IMR-90 (cell line): ENCODE measurements at regions not wholly inside any gene's neighbourhood (a gene's known extent, or its start where the extent isn't known, plus 50 kb on each side); places are given as distances from the start of the nearest gene placed in this dataset.

Experiments
- ATAC-seq: fragments of 200-7000 bp; cut with Tn5 transposase; 2 replicates; pipeline ENCODE4 v1.9.1; 2020; ENCODE audit warnings: low read depth, mild to moderate bottlenecking, moderate library complexity
- BruUV-seq: library from RNA; stranded (reverse); fragments of 400-500 nt; replicated peaks from 2 replicates; lab custom pipeline; 2021; lab: Mats Ljungman, UMichigan
- CTCF ChIA-PET: fragments of 300-600 bp; formaldehyde crosslinking; extraction: SDS; loops from one replicate; lab custom pipeline; 2021; ENCODE audit warnings: antibody characterized with exemption; lab: Yijun Ruan, JAX
- POLR2A ChIA-PET: fragments of 300-600 bp; sonication (Branson Sonifier 250); formaldehyde crosslinking; loops from one replicate; lab custom pipeline; 2022; ENCODE audit warnings: antibody characterized with exemption; ENCODE audit not compliant: unreplicated experiment; lab: Charles Lee
- DNase-seq: peaks from one replicate; pipeline ENCODE4 v3.0.0; 2013
- H2AFZ ChIP-seq: replicated peaks from 2 replicates; pipeline ENCODE3; 2013; ENCODE audit warnings: low read length, mild to moderate bottlenecking; ENCODE audit not compliant: poor library complexity
- H2AK5ac ChIP-seq: 2 replicates; pipeline ENCODE4 v1.6.1; 2013; ENCODE audit warnings: low read depth, low read length, inconsistent platforms
- H2AK9ac ChIP-seq: replicated peaks from 2 replicates; pipeline ENCODE3; 2013; ENCODE audit warnings: mild to moderate bottlenecking, low read depth, low read length, moderate library complexity; ENCODE audit not compliant: poor library complexity
- H2BK120ac ChIP-seq: 2 replicates; pipeline ENCODE4 v1.6.1; 2013; ENCODE audit warnings: low read depth, low read length, inconsistent platforms
- H2BK15ac ChIP-seq: 3 replicates; pipeline ENCODE4 v1.6.1; 2013; ENCODE audit warnings: low read depth, low read length, inconsistent platforms
- H2BK20ac ChIP-seq: 2 replicates; pipeline ENCODE4 v1.6.1; 2013; ENCODE audit warnings: low read depth, mild to moderate bottlenecking, inconsistent platforms, low read length, moderate library complexity
- H2BK5ac ChIP-seq: 2 replicates; pipeline ENCODE4 v1.6.1; 2013; ENCODE audit warnings: mild to moderate bottlenecking, low read depth, low read length, inconsistent platforms; ENCODE audit not compliant: poor library complexity, severe bottlenecking
- H3K14ac ChIP-seq: replicated peaks from 2 replicates; pipeline ENCODE4 v1.6.1; 2013; ENCODE audit warnings: low read depth, low read length, inconsistent platforms
- H3K18ac ChIP-seq: 2 replicates; pipeline ENCODE4 v1.6.1; 2013; ENCODE audit warnings: low read depth, low read length, control low read depth
- H3K23ac ChIP-seq: 2 replicates; pipeline ENCODE4 v1.6.1; 2013; ENCODE audit warnings: low read depth, low read length, inconsistent platforms
- H3K27ac ChIP-seq: 2 replicates; pipeline ENCODE4 v1.5.1; 2013; ENCODE audit warnings: mild to moderate bottlenecking, control low read depth, low read length; ENCODE audit not compliant: insufficient read depth
- H3K27me3 ChIP-seq: 2 replicates; pipeline ENCODE4 v1.6.1; 2013; ENCODE audit warnings: low read length; ENCODE audit not compliant: control insufficient read depth, insufficient read depth
- H3K36me3 ChIP-seq: 2 replicates; pipeline ENCODE4 v1.6.1; 2013; ENCODE audit warnings: low read length, mixed read lengths; ENCODE audit not compliant: control insufficient read depth, insufficient read depth
- H3K4ac ChIP-seq: 2 replicates; pipeline ENCODE4 v1.6.1; 2013; ENCODE audit warnings: low read depth, low read length, inconsistent platforms
- H3K4me1 ChIP-seq: 2 replicates; pipeline ENCODE4 v1.6.1; 2013; ENCODE audit warnings: low read length, mixed read lengths; ENCODE audit not compliant: control insufficient read depth, insufficient read depth
- H3K4me2 ChIP-seq: 2 replicates; pipeline ENCODE4 v1.6.1; 2013; ENCODE audit warnings: low read depth, mild to moderate bottlenecking, control low read depth, low read length, moderate library complexity
- H3K4me3 ChIP-seq: 2 replicates; pipeline ENCODE4 v1.5.1; 2013; ENCODE audit warnings: low read depth, mild to moderate bottlenecking, control low read depth, low read length, moderate library complexity; ENCODE audit not compliant: insufficient read depth
- H3K56ac ChIP-seq: 2 replicates; pipeline ENCODE4 v1.6.1; 2013; ENCODE audit warnings: low read length, inconsistent platforms; ENCODE audit not compliant: insufficient read depth; ENCODE audit errors: extremely low read depth
- H3K79me1 ChIP-seq, 2 experiments: 2 replicates each; pipeline ENCODE4 v1.6.1; 2013; ENCODE audit warnings: low read length in 2 of 2, inconsistent platforms in 1 of 2, low read depth in 1 of 2
- H3K9ac ChIP-seq: 2 replicates; pipeline ENCODE4 v1.6.1; 2013; ENCODE audit warnings: low read depth, low read length, control low read depth
- H3K9me1 ChIP-seq: 2 replicates; pipeline ENCODE4 v1.6.1; 2013; ENCODE audit warnings: low read length, inconsistent platforms; ENCODE audit not compliant: insufficient read depth
- H3K9me3 ChIP-seq: 2 replicates; pipeline ENCODE4 v1.6.1; 2013; ENCODE audit warnings: low read length; ENCODE audit not compliant: control insufficient read depth, insufficient read depth
- H4K20me1 ChIP-seq: 2 replicates; pipeline ENCODE4 v1.6.1; 2013; ENCODE audit warnings: low read length, inconsistent platforms; ENCODE audit not compliant: insufficient read depth
- H4K5ac ChIP-seq: 2 replicates; pipeline ENCODE4 v1.6.1; 2013; ENCODE audit warnings: mild to moderate bottlenecking, low read depth, low read length, control low read depth
- H4K8ac ChIP-seq, 2 experiments: 2 replicates each; pipeline ENCODE4 v1.6.1; 2013; ENCODE audit warnings: low read depth in 2 of 2, low read length in 2 of 2, control low read depth in 1 of 2, inconsistent platforms in 1 of 2
- H4K91ac ChIP-seq: 2 replicates; pipeline ENCODE4 v1.6.1; 2013; ENCODE audit warnings: low read depth, low read length, inconsistent platforms; ENCODE audit not compliant: insufficient read depth
- MAFK ChIP-seq: IDR thresholded peaks from 2 replicates; pipeline ENCODE4 v1.6.1; 2012; ENCODE audit warnings: low read depth, low read length, improper control_type of control experiment
- RCOR1 ChIP-seq: IDR thresholded peaks from 2 replicates; pipeline ENCODE4 v1.6.1; 2012; ENCODE audit warnings: mild to moderate bottlenecking, low read length, improper control_type of control experiment; ENCODE audit not compliant: insufficient replicate concordance
- WGBS, 2 experiments: methylation state at CpG; one replicate each; pipeline versions ENCODE4 v1.1.5 to v1.1.7; 2013; ENCODE audit warnings: missing lambda C conversion rate in 2 of 2; ENCODE audit not compliant: insufficient read length in 1 of 2; ENCODE audit errors: extremely low coverage in 2 of 2; 5-methylcytosine and 5-hydroxymethylcytosine counted together
- dilution Hi-C: fragments of 300-500 bp; cut with HindIII; formaldehyde crosslinking; loops from one replicate; pipeline ENCODE4 v1.14.3; 2018; ENCODE audit warnings: low sequenced_read_pairs; ENCODE audit not compliant: unreplicated experiment
- in situ Hi-C: fragments of 300-500 bp; cut with MboI; formaldehyde crosslinking; loops from 3 replicates; pipeline ENCODE4 v1.14.3; 2019; ENCODE audit warnings: low sequenced_read_pairs, inconsistent platforms, mixed read lengths
- intact Hi-C: fragments of 100-400 bp; cut with micrococcal nuclease; formaldehyde crosslinking; loops from 2 replicates; pipeline ENCODE4 v1.10.0; 2022

GRCh38 chr11:70833554-70833953 lies 418.8 kb downstream of the SHANK2 start:
- Histone ChIP-seq H2BK120ac (no peak overlapping the region), H2BK15ac (no peak overlapping the region), H2AFZ (peak overlapping the region; percentile 43), H2BK20ac (no peak overlapping the region), H2AK5ac (no peak overlapping the region), H3K4ac (no peak overlapping the region), H3K23ac (no peak overlapping the region), H3K18ac (no peak overlapping the region), H3K56ac (no peak overlapping the region), H4K5ac (no peak overlapping the region), H3K27ac (no peak overlapping the region), H3K79me1 (no peaks in the 10 kb centered on the region), H3K4me2 (no peak overlapping the region), H3K9ac (no peak overlapping the region), H3K27me3 (no peaks in the 10 kb centered on the region), H3K36me3 (no peaks in the 10 kb centered on the region), H4K20me1 (no peaks in the 10 kb centered on the region; the same call in none of the 2 replicates), H3K4me1 (peaks cover 4% of the 10 kb centered on the region; the same call in 1 of the 2 replicates), H4K8ac (no peak overlapping the region), H2AK9ac (peak overlapping the region; percentile 28), H2BK5ac (no peak overlapping the region), H4K91ac (no peak overlapping the region), H3K14ac (no peak overlapping the region), H3K9me1 (no peaks in the 10 kb centered on the region), H3K9me3 (peaks cover 6% of the 10 kb centered on the region), H3K4me3 (no peak overlapping the region)
- dilution Hi-C loops = no loop called here
- BruUV-seq = no TSS peak
- WGBS, 2 experiments = 42% methylated on average over 5 of the region's 5 CpGs; no CpG with 5 or more reads in 1 of the 2 experiments
- intact Hi-C loops = no loop called here
- DNase-seq (no peak), ATAC-seq (no peak)
- CTCF ChIA-PET = no interaction called here
- in situ Hi-C loops = no loop called here
- TF ChIP-seq RCOR1 (no peak), MAFK (peak; percentile 80)
- POLR2A ChIA-PET = no interaction called here
